ENCODE measurements at regions not wholly inside any gene's neighbourhood (a gene's known extent, or its start where the extent isn't known, plus 50 kb on each side); places are given as distances from the start of the nearest gene placed in this dataset.

DNA sequence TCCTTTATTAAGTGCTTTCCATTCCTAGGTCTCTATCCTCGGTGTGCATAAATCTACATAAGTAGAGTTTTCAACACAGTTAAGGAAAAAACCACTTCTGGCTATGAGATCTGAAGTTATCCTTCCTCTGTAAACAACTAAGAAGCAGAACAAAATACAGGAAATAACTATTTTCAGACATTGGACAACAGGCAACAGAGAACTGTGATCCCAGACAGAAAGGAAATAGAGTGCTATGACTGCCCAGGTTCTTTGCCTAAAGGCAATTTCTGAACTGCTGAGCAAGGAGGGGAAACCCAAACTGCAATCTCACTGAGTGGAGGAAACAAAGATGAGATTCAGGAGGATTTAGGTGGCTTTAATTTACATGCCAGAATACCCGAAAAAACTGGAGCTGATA lies 285.4 kb downstream of the SNX13 start:
- no peak for DNase-seq (ENCODE audit: low spot score)

DNA sequence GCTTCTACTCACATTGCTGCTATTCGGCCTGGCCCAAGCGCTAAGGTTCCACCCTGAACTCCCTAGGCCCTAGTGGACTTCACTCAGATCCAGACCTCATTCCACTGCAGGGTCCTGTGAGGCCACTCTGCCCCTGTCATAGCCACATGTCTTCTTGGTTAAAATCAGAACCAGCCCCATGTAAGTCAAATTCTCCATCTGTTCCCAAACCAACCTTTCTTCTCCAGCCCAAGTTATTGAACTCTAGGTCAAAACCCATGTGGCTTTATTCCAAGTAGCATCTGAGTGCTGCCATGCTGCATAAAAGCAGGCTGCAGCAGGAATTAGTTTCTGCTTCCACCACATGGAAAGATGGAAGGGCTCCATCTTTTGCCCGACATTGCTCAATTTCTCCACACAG lies 281.2 kb downstream of the SNX13 start:
- DNase-seq (ENCODE audit: low spot score) = no peak

GRCh38 chr7:17660116-17660515 lies 280.2 kb downstream of the SNX13 start:
- DNase-seq (ENCODE audit: low spot score) = no peak

DNA sequence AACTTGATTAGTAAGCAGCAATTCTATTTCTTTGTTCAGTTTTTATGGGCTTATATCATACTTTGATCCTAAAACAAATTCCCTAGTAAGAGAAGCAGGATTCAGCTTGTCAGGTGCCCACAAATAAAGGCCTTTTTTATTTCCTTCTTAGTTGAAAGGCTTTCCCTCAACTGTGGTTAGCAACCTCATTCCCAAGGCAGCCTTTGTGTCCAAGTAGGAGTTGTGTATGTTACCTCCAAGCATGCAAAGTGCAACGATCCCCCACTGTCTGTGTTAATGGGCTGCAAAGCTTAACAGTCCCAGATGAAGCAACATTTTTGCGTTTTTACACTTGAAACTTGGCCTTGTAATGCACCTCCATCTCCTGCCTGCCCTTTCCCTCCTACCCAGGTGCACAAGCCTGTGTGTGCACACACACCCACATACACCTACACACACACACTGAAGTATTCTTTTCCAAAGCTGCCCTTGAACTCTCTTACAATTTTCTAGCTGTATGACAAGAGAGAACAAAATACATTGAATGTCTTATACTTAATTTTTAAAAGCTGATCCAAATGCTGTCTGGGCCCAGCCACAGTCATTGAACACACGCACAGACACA lies 278.2 kb downstream of the SNX13 start:
- DNase-seq (ENCODE audit: low spot score) = no peak

DNA sequence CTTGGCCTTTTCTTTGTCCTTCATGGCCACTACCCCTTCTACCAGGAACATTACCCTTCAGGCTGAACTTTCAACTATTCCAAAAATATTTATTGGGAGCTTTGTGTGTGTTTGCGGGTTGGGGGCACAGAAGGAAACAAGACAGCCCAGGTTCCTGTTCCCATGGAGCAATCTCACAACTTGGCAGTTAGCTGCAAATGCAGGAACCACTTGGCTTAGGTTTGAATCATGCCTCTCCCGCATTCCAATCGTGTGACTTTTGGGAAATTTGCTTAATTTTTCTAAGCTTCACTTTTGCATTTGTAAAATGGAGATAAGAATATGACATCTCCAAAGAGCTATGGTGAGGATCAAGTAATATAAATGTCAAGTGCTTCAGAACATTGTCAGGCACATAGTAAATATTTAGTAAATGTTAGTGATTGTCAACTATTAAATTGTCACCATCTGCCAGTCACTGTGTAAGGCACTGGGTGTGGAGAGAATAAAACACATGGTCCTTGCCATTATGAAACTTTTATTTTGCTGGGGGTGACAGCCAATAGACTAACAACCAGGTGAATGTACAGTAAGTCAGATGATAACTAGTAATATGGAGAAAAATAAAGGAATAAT lies 277.1 kb downstream of the SNX13 start:
- no peak for DNase-seq (ENCODE audit: low spot score)

DNA sequence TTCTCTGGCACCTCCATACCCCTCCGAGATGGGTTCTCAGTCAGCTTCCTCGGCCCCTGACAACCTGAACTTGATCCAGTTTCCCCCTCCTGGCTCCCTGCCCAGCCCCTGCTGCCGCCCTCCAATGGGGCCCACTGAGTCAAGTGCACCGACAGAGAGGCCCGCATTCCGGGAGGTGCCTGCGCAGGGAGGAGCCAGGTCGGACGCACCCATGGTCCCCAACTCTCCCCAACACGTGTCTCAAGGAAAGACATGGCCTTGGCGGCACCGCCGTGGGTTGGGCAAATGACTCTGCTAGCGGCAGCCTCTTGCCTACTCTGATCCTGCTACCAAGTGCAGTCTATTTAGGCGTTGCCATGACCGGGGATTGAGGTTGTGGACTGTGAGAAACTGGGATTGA lies 275.3 kb downstream of the SNX13 start:
- DNase-seq (ENCODE audit: low spot score) = no peak

DNA sequence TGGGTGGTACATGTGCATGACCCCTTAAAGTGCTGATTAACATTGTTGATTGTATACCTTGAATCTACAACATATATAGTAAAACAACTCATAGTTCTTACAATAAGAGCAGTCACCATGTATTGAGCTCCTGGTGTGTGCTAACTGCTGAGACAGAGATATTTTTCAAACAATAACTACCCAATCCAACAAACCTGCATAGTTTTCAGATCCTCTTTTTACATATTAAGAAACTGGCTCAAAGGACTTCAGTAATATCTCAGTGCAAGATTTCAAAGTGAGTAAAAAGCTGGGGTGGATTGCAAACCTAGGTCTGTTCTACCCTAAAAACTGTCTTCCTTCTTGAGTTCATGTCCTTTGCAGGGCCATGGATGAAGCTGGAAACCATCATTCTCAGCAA lies 272.2 kb downstream of the SNX13 start:
- DNase-seq (ENCODE audit: low spot score) = no peak

GRCh38 chr7:17669204-17669603 lies 271.1 kb downstream of the SNX13 start:
- DNase-seq (ENCODE audit: low spot score) = no peak

DNA sequence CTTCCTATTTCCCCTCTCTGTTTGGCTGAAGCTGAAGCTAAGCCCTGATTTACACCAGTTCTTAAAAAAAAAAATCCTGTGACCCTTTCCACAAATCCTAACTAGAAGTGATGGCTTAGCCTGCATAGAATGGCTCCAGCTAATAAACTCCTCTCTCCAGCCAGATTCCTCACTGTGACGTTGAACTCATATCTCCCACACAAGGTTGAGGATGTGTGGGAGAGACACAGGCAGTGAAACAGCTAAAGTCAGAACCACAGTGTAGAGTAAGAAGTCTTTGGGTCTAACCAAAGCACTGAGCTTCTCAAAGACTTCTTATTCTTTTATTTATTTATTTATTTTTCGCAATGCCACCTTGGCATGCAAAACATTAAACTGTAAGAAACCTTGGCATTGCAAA lies 268.3 kb downstream of the SNX13 start:
- DNase-seq (ENCODE audit: low spot score) = no peak

- DNase-seq (ENCODE audit: low spot score) = no peak
These were observed 267.5 kb downstream of the SNX13 start for GRCh38 chr7:17672783-17673182.

DNA sequence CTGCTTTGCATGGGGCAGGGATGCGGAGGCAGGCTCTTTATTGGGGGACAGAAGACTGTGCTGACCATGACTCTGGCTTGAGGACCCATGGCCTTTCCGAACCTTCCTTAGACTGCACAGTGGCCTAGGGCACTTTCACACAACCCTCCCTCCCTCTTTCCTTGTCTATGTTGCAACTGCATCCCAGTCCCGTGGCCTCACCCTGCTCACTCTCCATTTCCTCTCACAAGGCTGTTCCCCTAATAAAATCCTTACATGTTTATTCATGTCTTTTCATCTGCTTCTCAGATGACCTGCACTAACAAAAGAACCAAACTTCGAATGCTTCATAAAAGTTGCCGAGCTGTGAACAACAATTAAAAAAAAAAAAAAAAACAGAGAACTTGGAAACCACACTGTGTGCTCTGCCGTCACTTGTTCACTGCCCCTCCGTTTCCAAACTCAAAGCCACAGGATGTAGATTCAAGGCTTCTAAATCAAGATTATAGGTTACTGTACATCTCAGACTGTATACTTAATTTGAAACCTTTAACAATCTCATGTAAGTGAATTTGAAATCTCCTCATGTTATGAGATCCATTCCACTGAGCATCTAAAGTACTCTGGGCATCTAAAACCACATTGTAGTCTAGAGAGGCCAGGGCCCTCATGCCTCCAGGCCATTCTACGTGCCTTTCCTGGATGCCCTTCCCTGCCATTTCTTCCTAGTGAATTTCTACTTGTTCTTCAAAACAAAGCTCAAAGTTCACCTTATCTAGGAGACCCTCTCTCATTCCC lies 265.9 kb downstream of the SNX13 start:
- no peak for DNase-seq (ENCODE audit: low spot score)

DNA sequence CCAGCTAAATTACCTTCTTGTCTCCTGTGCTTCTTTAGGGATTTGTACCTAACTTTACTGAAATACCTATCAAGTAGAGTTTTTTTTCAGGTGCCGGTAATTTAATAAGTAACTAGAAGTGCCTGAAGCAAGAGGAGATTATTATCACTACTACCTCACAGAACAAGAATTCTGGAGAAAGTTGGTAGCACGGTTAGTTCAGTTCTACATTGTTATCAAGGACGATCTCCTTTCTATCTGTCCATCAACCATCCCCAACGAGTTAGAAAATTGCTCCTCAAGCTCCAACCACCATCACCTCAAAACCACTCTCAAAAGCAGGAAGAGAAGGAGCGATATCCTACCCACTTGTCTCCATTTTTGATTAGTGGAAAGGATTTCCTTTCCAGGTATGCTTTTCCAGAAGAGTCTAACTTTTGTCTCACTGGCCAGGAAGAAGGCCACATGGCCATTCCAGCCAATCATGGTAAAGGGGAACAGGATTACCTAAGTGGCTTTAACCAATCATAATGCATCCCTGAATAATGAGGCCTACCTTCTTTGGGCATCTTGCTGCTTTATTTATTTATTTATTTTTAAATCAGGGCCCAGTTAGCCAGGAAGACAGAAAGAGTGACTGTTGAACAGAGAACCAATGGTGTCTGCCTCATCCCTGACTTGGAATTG lies 265.2 kb downstream of the SNX13 start:
- DNase-seq (ENCODE audit: low spot score) = no peak

- DNase-seq (ENCODE audit: low spot score) = no peak
These were observed 262.9 kb downstream of the SNX13 start for GRCh38 chr7:17677408-17677807.

GRCh38 chr7:17678896-17679295 lies 261.4 kb downstream of the SNX13 start:
- DNase-seq (ENCODE audit: low spot score) = no peak

DNA sequence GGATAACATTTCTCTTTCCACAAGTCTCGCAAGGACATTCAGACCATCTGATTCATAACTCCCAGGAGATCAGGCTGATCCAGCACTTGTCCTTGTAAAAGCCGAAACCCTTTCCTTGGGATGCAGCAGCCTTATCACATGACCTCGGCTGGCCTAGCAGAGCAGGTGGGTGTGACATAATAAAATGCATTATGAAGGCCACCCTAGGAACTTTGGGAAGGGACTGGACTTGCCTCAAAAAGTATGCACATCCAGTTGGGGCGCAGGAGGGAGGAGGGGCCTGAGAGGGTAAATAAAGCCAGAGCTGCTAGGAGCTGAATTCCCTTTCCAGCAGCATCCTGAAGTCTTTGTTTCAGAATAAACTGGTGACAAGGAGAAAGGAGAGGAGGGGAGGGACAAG lies 260.8 kb downstream of the SNX13 start:
- DNase-seq (ENCODE audit: low spot score) = no peak

- DNase-seq (ENCODE audit: low spot score) = no peak
These were observed 260.3 kb downstream of the SNX13 start for GRCh38 chr7:17680026-17680425.

- peak; percentile 25 for DNase-seq (ENCODE audit: low spot score)
These were observed 259.3 kb downstream of the SNX13 start for GRCh38 chr7:17680943-17681351.

- no peak for DNase-seq (ENCODE audit: low spot score)
These were observed 258.3 kb downstream of the SNX13 start for GRCh38 chr7:17681965-17682364.

DNA sequence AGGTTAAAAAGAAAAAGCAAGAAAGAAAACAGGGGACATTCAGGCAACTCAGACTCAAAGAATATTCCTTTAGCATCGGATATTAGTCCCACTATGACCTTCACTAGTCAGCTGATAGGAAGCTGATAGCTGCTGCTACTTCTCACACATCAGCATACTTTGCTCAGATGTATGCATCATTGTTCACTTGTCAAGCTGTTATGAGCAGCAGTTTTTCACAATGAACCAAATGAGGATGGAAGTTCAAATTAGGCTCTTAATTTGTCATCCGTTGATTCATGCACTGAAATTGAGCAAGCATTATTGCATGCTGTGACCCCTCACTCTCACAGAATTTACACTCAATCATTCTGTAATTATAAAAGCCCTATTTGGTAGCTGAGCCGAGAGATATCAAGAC lies 257.7 kb downstream of the SNX13 start:
- no peak for DNase-seq (ENCODE audit: low spot score)

DNA sequence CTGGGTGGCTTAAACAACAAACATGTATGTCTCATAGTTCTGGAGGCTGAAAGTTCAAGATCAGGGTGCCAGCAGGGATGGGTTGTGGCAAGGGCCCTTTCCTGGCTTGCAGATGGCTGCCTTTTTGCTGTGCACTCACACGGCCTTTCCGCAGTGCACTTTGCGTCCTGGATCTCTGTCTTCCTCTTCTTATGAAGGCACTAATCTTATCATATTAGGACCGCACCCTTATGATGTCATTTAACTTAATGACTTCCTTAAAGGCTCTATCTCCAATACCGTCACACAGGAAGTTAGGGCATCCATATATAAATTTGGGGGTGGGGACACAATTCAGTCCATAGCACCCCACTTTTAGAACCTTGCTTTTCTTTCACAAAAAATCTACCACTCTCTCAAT lies 255.2 kb downstream of the SNX13 start:
- no peak for DNase-seq (ENCODE audit: low spot score)

DNA sequence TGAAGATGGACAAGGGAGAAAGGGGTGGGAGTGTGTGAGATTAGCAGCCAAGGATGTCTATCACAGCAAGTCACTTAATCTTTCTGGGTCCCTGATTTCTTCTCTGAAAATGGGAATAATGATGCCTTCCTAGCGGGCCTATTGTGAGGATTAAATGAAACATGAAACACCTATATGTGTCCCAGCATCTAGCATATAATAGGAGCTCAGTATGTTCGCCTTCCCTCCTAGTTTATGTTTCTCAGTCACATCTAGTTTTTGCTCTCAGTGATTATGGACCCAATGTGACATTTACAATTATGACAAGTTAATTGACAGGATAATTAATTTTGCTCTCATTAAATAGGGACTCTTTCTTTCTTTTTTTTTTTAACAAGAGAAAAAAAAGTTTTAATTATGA lies 252.9 kb downstream of the SNX13 start:
- no peak for DNase-seq (ENCODE audit: low spot score)

- no peak for DNase-seq (ENCODE audit: low spot score)
These were observed 250.9 kb downstream of the SNX13 start for GRCh38 chr7:17689361-17689902.

GRCh38 chr7:17690030-17690429 lies 250.3 kb downstream of the SNX13 start:
- DNase-seq (ENCODE audit: low spot score) = no peak
